ENCODE measurements at regions not wholly inside any gene's neighbourhood (a gene's known extent, or its start where the extent isn't known, plus 50 kb on each side); places are given as distances from the start of the nearest gene placed in this dataset.
"Not testable (repeated sequence)": the region's sequence is repeated elsewhere in the genome, so short reads cannot be mapped to it uniquely, and the experiment has no call there.

- not testable (repeated sequence) for H3K9me2 ChIP-seq (replicated peaks; ENCODE audit: insufficient read depth, low read length); H3F3A ChIP-seq (ENCODE audit: insufficient read depth)
Observed at GRCh38 chr9:40097992-40098391, 742.5 kb downstream of the SPATA31A1 start.

GRCh38 chr9:40106003-40106782 is 750.7 kb downstream of the SPATA31A1 start:
- H3K27me3 ChIP-seq (ENCODE audit: low read length); H2AFZ ChIP-seq (ENCODE audit: low read depth, low read length, severe bottlenecking); H3K36me3 ChIP-seq (ENCODE audit: low read length); H3K4me2 ChIP-seq (ENCODE audit: low read depth, low read length, poor library complexity, severe bottlenecking); H3K9me2 ChIP-seq (replicated peaks; ENCODE audit: insufficient read depth, low read length); H3F3A ChIP-seq (ENCODE audit: insufficient read depth); H4K20me1 ChIP-seq (ENCODE audit: low read depth, low read length); H3K79me2 ChIP-seq (ENCODE audit: insufficient read depth, low read length); H3K9me3 ChIP-seq (ENCODE audit: insufficient read depth, low read length); H3K27ac ChIP-seq (ENCODE audit: low read depth, low read length): not testable (repeated sequence)
- H3K4me3 ChIP-seq (ENCODE audit: insufficient read depth, low read length, poor library complexity, severe bottlenecking) = peak overlapping the region; percentile 29
- H3K9ac ChIP-seq (ENCODE audit: low read length) = peak overlapping the region; percentile 48

More at GRCh38 chr9:40097992-40098391, 742.5 kb downstream of the SPATA31A1 start:
- not testable (repeated sequence) for H3K4me3 ChIP-seq (ENCODE audit: insufficient read depth, low read length, poor library complexity, severe bottlenecking); H3K27ac ChIP-seq (ENCODE audit: low read depth, low read length); H3K9me3 ChIP-seq (ENCODE audit: insufficient read depth, low read length); H3K27me3 ChIP-seq (ENCODE audit: low read length); H3K36me3 ChIP-seq (ENCODE audit: low read length); H4K20me1 ChIP-seq (ENCODE audit: low read depth, low read length); H3K9ac ChIP-seq (ENCODE audit: low read length); H2AFZ ChIP-seq (ENCODE audit: low read depth, low read length, severe bottlenecking); H3K4me2 ChIP-seq (ENCODE audit: low read depth, low read length, poor library complexity, severe bottlenecking); H3K79me2 ChIP-seq (ENCODE audit: insufficient read depth, low read length)

GRCh38 chr9:40106783-40107248 is 751.3 kb downstream of the SPATA31A1 start:
- not testable (repeated sequence) for H3K79me2 ChIP-seq (ENCODE audit: insufficient read depth, low read length); H3K36me3 ChIP-seq (ENCODE audit: low read length); H2AFZ ChIP-seq (ENCODE audit: low read depth, low read length, severe bottlenecking); H3K4me3 ChIP-seq (ENCODE audit: insufficient read depth, low read length, poor library complexity, severe bottlenecking); H3K4me2 ChIP-seq (ENCODE audit: low read depth, low read length, poor library complexity, severe bottlenecking); H3K9me3 ChIP-seq (ENCODE audit: insufficient read depth, low read length); H3K9ac ChIP-seq (ENCODE audit: low read length); H4K20me1 ChIP-seq (ENCODE audit: low read depth, low read length); H3F3A ChIP-seq (ENCODE audit: insufficient read depth); H3K27me3 ChIP-seq (ENCODE audit: low read length); H3K9me2 ChIP-seq (replicated peaks; ENCODE audit: insufficient read depth, low read length)
- peak overlapping the region; percentile 54 for H3K27ac ChIP-seq (ENCODE audit: low read depth, low read length)

GRCh38 chr9:40107251-40107650 is 751.8 kb downstream of the SPATA31A1 start:
- H4K20me1 ChIP-seq (ENCODE audit: low read depth, low read length); H3K9ac ChIP-seq (ENCODE audit: low read length); H2AFZ ChIP-seq (ENCODE audit: low read depth, low read length, severe bottlenecking); H3K4me2 ChIP-seq (ENCODE audit: low read depth, low read length, poor library complexity, severe bottlenecking); H3F3A ChIP-seq (ENCODE audit: insufficient read depth); H3K4me3 ChIP-seq (ENCODE audit: insufficient read depth, low read length, poor library complexity, severe bottlenecking); H3K27me3 ChIP-seq (ENCODE audit: low read length); H3K9me3 ChIP-seq (ENCODE audit: insufficient read depth, low read length); H3K9me2 ChIP-seq (replicated peaks; ENCODE audit: insufficient read depth, low read length); H3K36me3 ChIP-seq (ENCODE audit: low read length); H3K79me2 ChIP-seq (ENCODE audit: insufficient read depth, low read length): not testable (repeated sequence)
- H3K27ac ChIP-seq (ENCODE audit: low read depth, low read length) = peak overlapping the region; percentile 54

- not testable (repeated sequence) for H3K4me2 ChIP-seq (ENCODE audit: low read depth, low read length, poor library complexity, severe bottlenecking); H3F3A ChIP-seq (ENCODE audit: insufficient read depth); H3K27ac ChIP-seq (ENCODE audit: low read depth, low read length); H3K79me2 ChIP-seq (ENCODE audit: insufficient read depth, low read length); H3K9ac ChIP-seq (ENCODE audit: low read length); H3K9me2 ChIP-seq (replicated peaks; ENCODE audit: insufficient read depth, low read length); H2AFZ ChIP-seq (ENCODE audit: low read depth, low read length, severe bottlenecking); H3K27me3 ChIP-seq (ENCODE audit: low read length); H4K20me1 ChIP-seq (ENCODE audit: low read depth, low read length); H3K4me3 ChIP-seq (ENCODE audit: insufficient read depth, low read length, poor library complexity, severe bottlenecking); H3K9me3 ChIP-seq (ENCODE audit: insufficient read depth, low read length); H3K36me3 ChIP-seq (ENCODE audit: low read length)
Observed at GRCh38 chr9:40108465-40108864, 753.0 kb downstream of the SPATA31A1 start.

- H3K4me3 ChIP-seq (ENCODE audit: insufficient read depth, low read length, poor library complexity, severe bottlenecking); H3K9ac ChIP-seq (ENCODE audit: low read length): not testable (repeated sequence)
Observed at GRCh38 chr9:40110751-40111150, 755.3 kb downstream of the SPATA31A1 start.

GRCh38 chr9:40111571-40111970 is 756.1 kb downstream of the SPATA31A1 start:
- H3K9ac ChIP-seq (ENCODE audit: low read length); H3K4me2 ChIP-seq (ENCODE audit: low read depth, low read length, poor library complexity, severe bottlenecking); H3K9me2 ChIP-seq (replicated peaks; ENCODE audit: insufficient read depth, low read length); H3F3A ChIP-seq (ENCODE audit: insufficient read depth); H3K79me2 ChIP-seq (ENCODE audit: insufficient read depth, low read length); H3K9me3 ChIP-seq (ENCODE audit: insufficient read depth, low read length); H3K27me3 ChIP-seq (ENCODE audit: low read length); H3K36me3 ChIP-seq (ENCODE audit: low read length); H2AFZ ChIP-seq (ENCODE audit: low read depth, low read length, severe bottlenecking); H3K27ac ChIP-seq (ENCODE audit: low read depth, low read length); H4K20me1 ChIP-seq (ENCODE audit: low read depth, low read length); H3K4me3 ChIP-seq (ENCODE audit: insufficient read depth, low read length, poor library complexity, severe bottlenecking): not testable (repeated sequence)

More at GRCh38 chr9:40110751-40111150, 755.3 kb downstream of the SPATA31A1 start:
- H3K9me3 ChIP-seq (ENCODE audit: insufficient read depth, low read length); H3K36me3 ChIP-seq (ENCODE audit: low read length); H3K27me3 ChIP-seq (ENCODE audit: low read length); H2AFZ ChIP-seq (ENCODE audit: low read depth, low read length, severe bottlenecking); H3K27ac ChIP-seq (ENCODE audit: low read depth, low read length); H3K9me2 ChIP-seq (replicated peaks; ENCODE audit: insufficient read depth, low read length); H3K79me2 ChIP-seq (ENCODE audit: insufficient read depth, low read length); H4K20me1 ChIP-seq (ENCODE audit: low read depth, low read length); H3K4me2 ChIP-seq (ENCODE audit: low read depth, low read length, poor library complexity, severe bottlenecking); H3F3A ChIP-seq (ENCODE audit: insufficient read depth): not testable (repeated sequence)

- not testable (repeated sequence) for H3K36me3 ChIP-seq (ENCODE audit: low read length); H4K20me1 ChIP-seq (ENCODE audit: low read depth, low read length)
Observed at GRCh38 chr9:40130598-40130997, 775.1 kb downstream of the SPATA31A1 start.

More at GRCh38 chr9:40130598-40130997, 775.1 kb downstream of the SPATA31A1 start:
- H3K4me3 ChIP-seq (ENCODE audit: insufficient read depth, low read length, poor library complexity, severe bottlenecking); H3K79me2 ChIP-seq (ENCODE audit: insufficient read depth, low read length); H3K9me2 ChIP-seq (replicated peaks; ENCODE audit: insufficient read depth, low read length); H2AFZ ChIP-seq (ENCODE audit: low read depth, low read length, severe bottlenecking); H3F3A ChIP-seq (ENCODE audit: insufficient read depth); H3K9me3 ChIP-seq (ENCODE audit: insufficient read depth, low read length); H3K27ac ChIP-seq (ENCODE audit: low read depth, low read length); H3K27me3 ChIP-seq (ENCODE audit: low read length); H3K4me2 ChIP-seq (ENCODE audit: low read depth, low read length, poor library complexity, severe bottlenecking); H3K9ac ChIP-seq (ENCODE audit: low read length): not testable (repeated sequence)
